ENCODE measurements at regions not wholly inside any gene's neighbourhood (a gene's known extent, or its start where the extent isn't known, plus 50 kb on each side); places are given as distances from the start of the nearest gene placed in this dataset.

DNA sequence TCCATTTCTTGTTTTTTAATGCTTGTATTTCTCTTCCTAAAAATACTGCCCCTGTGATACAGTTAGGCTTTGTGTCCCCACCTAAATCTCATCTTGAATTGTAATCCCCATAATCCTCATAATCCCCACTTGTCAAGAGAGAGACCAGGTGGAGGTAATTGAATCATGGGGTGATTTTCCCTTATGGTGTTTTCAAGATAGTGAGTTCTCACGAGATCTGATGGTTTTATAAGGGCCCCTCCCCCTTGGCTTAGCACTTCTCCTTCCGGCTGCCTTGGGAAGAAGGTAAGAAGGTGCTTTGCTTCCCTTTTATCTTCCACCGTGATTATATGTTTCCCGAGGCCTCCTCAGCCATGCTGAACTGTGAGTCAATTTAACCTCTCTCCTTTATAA lies 227.4 kb downstream of the MAN2A1 start:
- TF ChIP-seq, protein P1, sequence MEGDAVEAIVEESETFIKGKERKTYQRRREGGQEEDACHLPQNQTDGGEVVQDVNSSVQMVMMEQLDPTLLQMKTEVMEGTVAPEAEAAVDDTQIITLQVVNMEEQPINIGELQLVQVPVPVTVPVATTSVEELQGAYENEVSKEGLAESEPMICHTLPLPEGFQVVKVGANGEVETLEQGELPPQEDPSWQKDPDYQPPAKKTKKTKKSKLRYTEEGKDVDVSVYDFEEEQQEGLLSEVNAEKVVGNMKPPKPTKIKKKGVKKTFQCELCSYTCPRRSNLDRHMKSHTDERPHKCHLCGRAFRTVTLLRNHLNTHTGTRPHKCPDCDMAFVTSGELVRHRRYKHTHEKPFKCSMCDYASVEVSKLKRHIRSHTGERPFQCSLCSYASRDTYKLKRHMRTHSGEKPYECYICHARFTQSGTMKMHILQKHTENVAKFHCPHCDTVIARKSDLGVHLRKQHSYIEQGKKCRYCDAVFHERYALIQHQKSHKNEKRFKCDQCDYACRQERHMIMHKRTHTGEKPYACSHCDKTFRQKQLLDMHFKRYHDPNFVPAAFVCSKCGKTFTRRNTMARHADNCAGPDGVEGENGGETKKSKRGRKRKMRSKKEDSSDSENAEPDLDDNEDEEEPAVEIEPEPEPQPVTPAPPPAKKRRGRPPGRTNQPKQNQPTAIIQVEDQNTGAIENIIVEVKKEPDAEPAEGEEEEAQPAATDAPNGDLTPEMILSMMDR (IDR thresholded peaks at IDR 0.05 in 4 of 5, conservative IDR thresholded peaks at IDR 0.05 in 1 of 5), result no peak
- no peak for TF ChIP-seq POLR2A (IDR thresholded peaks at IDR 0.05)
- H3K4me3 ChIP-seq, result no peak overlapping the region
- H3K9me3 ChIP-seq, result no peaks in the 10 kb centered on the region
- no peaks in the 10 kb centered on the region for H3K4me1 ChIP-seq
- no peaks in the 10 kb centered on the region for H3K36me3 ChIP-seq
- no peak for DNase-seq
- in situ Hi-C loops (cut with MboI; ENCODE audit: low sequenced_read_pairs in 4 of 4) (no loop called here), intact Hi-C loops (cut with DNase I; ENCODE audit: low total_unique reads) (no loop called here)
- no peak overlapping the region for H3K27ac ChIP-seq
- H3K27me3 ChIP-seq, result no peaks in the 10 kb centered on the region
- ATAC-seq, result no peak

DNA sequence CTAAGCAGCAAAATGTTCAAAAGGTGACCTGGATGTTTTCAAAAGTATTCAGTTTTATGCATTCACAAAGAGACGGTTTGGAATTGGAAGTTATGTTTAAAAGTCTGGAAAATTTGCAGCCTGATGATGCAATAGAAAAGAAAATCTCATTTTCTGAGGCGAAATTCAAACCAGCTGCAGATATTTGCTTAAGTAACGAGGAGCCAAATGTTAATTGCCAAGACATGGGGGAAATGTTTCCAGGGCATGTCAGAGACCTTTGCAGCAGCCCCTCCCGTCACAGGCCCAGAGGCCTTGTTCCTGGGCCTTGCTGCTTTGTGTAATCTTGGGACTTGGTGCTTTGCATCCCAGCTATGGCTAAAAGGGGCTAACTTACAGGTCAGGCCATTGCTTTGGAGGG lies 228.2 kb downstream of the MAN2A1 start:
- no peak for ATAC-seq
- H3K27ac ChIP-seq, result no peak overlapping the region
- H3K4me1 ChIP-seq, result no peaks in the 10 kb centered on the region
- H3K27me3 ChIP-seq, result no peaks in the 10 kb centered on the region
- DNase-seq, result no peak
- H3K36me3 ChIP-seq, result no peaks in the 10 kb centered on the region
- TF ChIP-seq, protein P1 (IDR thresholded peaks at IDR 0.05 in 4 of 5, conservative IDR thresholded peaks at IDR 0.05 in 1 of 5), result no peak
- TF ChIP-seq POLR2A (IDR thresholded peaks at IDR 0.05), result no peak
- H3K9me3 ChIP-seq, result no peaks in the 10 kb centered on the region
- in situ Hi-C loops (cut with MboI; ENCODE audit: low sequenced_read_pairs in 4 of 4) (no loop called here), intact Hi-C loops (cut with DNase I; ENCODE audit: low total_unique reads) (no loop called here)
- no peak overlapping the region for H3K4me3 ChIP-seq

DNA sequence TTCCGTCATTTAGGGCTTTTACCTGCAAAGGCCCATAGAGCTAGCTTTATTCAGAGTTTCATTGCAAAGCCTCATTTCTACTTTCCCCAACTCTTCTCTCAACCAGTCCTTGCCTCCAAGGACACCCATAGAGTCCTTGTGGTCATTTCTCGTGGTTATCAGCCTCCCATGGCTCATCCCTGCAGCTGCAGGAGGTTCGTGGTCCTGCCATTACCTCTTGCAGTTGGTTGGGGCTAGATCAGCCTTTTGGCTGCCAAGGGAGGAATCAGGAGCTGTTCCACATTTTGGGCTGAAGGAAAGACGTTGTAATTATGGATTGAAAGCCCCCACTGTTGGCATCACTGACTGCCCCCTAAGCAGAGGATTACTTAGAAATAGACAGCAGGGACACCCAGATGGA lies 231.0 kb downstream of the MAN2A1 start:
- H3K36me3 ChIP-seq, result no peaks in the 10 kb centered on the region
- TF ChIP-seq POLR2A (IDR thresholded peaks at IDR 0.05), result no peak
- TF ChIP-seq, protein P1 (IDR thresholded peaks at IDR 0.05 in 4 of 5, conservative IDR thresholded peaks at IDR 0.05 in 1 of 5), result no peak
- ATAC-seq (no peak), DNase-seq (no peak)
- H3K4me3 ChIP-seq, result no peak overlapping the region
- no peaks in the 10 kb centered on the region for H3K4me1 ChIP-seq
- in situ Hi-C loops (cut with MboI; ENCODE audit: low sequenced_read_pairs in 4 of 4), result no loop called here
- H3K27me3 ChIP-seq, result no peaks in the 10 kb centered on the region
- intact Hi-C loops (cut with DNase I; ENCODE audit: low total_unique reads), result no loop called here
- no peak overlapping the region for H3K27ac ChIP-seq
- H3K9me3 ChIP-seq, result no peaks in the 10 kb centered on the region

DNA sequence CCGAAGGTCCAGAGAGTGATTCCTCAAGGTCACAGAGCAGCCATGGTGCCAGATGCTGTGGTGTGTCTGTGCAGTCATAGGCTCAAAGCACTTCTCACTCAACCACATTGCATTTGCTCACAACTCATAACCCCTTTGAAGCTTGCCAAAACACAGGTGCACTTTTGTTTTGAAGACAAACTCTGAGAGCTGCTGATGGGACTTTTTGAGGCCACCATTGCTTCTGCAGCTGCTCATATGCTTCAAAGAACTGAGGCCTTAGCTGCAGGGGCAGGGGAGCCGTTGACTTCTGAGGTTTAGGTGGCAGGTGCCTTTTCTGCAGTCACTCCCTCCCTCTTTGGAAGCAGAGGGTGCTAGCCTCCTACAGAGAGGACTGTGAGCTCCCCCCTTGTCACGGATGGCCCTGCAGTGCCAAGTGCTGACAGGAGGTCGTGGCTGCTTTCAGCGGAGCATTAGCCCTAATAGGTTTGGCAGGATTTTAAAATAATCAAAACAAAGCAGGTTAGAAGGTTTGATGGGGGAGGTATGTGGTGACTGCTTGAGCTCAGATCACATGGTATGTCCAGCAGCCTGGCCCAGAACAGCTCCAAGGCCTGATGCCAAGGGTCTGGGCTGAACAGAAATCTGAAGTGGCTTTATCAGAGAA lies 232.1 kb downstream of the MAN2A1 start:
- H3K27me3 ChIP-seq, result no peaks in the 10 kb centered on the region
- TF ChIP-seq, protein P1 (IDR thresholded peaks at IDR 0.05 in 4 of 5, conservative IDR thresholded peaks at IDR 0.05 in 1 of 5), result no peak
- TF ChIP-seq POLR2A (IDR thresholded peaks at IDR 0.05), result no peak
- no peak for ATAC-seq
- in situ Hi-C loops (cut with MboI; ENCODE audit: low sequenced_read_pairs in 4 of 4), result no loop called here
- no peak for DNase-seq
- no peaks in the 10 kb centered on the region for H3K9me3 ChIP-seq
- no peak overlapping the region for H3K27ac ChIP-seq
- no peak overlapping the region for H3K4me3 ChIP-seq
- H3K4me1 ChIP-seq, result no peaks in the 10 kb centered on the region
- intact Hi-C loops (cut with DNase I; ENCODE audit: low total_unique reads), result no loop called here
- no peaks in the 10 kb centered on the region for H3K36me3 ChIP-seq
